ENCODE measurements at regions not wholly inside any gene's neighbourhood (a gene's known extent, or its start where the extent isn't known, plus 50 kb on each side); places are given as distances from the start of the nearest gene placed in this dataset.

DNA sequence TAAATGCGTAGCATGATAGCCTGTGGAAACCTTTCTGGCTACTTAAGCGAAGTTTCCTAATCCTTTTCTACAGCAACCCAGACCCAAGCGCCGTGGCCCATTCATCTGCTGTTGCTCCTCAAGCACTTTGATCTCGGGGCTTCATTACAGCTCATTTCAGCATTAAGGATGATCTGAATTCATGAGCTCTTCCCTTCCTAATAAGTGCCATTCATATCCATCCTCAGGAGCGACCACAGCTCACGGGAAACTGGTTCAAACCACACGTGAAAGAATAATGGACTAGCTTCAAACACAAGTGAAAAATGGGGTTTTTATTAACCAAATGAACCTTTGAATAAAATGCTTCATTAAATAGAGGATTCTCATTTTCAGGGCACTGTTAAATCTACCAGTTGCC, 202.6 kb upstream of the LEF1 start:
- intact Hi-C loops (cut with micrococcal nuclease), result no loop called here
- Histone ChIP-seq H3K9ac (ENCODE audit: low read length) (no peak overlapping the region), H3K27me3 (replicated peaks in 1 of 4; ENCODE audit: control extremely low read depth in 1 of 4, control insufficient read depth in 3 of 4, insufficient read depth in 4 of 4, low read length in 3 of 4) (no peaks in the 10 kb centered on the region), H3K36me3 (replicated peaks in 1 of 2; ENCODE audit: control extremely low read depth in 1 of 2, control insufficient read depth in 1 of 2, extremely low read depth in 1 of 2, insufficient read depth in 2 of 2, low read length in 1 of 2) (no peaks in the 10 kb centered on the region), H3K4me3 (ENCODE audit: control extremely low read depth in 1 of 5, extremely low read depth in 1 of 5, insufficient read depth in 1 of 5, low read depth in 2 of 5, low read length in 4 of 5) (no peak overlapping the region), H3K79me2 (ENCODE audit: control insufficient read depth, insufficient read depth, low read length) (no peaks in the 10 kb centered on the region), H4K20me1 (ENCODE audit: control insufficient read depth, insufficient read depth, low read length, poor library complexity, severe bottlenecking) (no peaks in the 10 kb centered on the region), H3K27ac (ENCODE audit: low read length in 2 of 2) (no peak overlapping the region), H3K9me3 (ENCODE audit: control extremely low read depth in 1 of 3, control insufficient read depth in 2 of 3, insufficient read depth in 1 of 3, low read length in 2 of 3) (no peaks in the 10 kb centered on the region), H3K4me2 (replicated peaks; ENCODE audit: low read depth, low read length, poor library complexity, severe bottlenecking) (no peak overlapping the region), H2AFZ (ENCODE audit: insufficient read depth, low read depth, low read length, poor library complexity, severe bottlenecking) (no peak overlapping the region), H3K4me1 (ENCODE audit: control insufficient read depth in 2 of 2, insufficient read depth in 2 of 2, low read length in 2 of 2) (no peaks in the 10 kb centered on the region)
- H3K9me3 Mint-ChIP-seq (ENCODE audit: insufficient read depth), result no peaks in the 10 kb centered on the region
- ChIA-PET POLR2A (no interaction called here), CTCF (no interaction called here)
- TF ChIP-seq CTCF (IDR thresholded peaks at IDR 0.05) (no peak), EZH2 (IDR thresholded peaks at IDR 0.05; ENCODE audit: borderline replicate concordance, insufficient read depth, low read depth, low read length, poor library complexity, severe bottlenecking) (no peak)
- ATAC-seq (ENCODE audit: low read depth) (no peak), DNase-seq (no peak)
- no peaks in the 10 kb centered on the region for H3K4me1 Mint-ChIP-seq
- H3K27ac Mint-ChIP-seq, result no peak overlapping the region
- 89% methylated on average over 5 of the region's 8 CpGs for WGBS (ENCODE audit: insufficient coverage)
- H3K27me3 Mint-ChIP-seq, result peaks cover 34% of the 10 kb centered on the region
- no peak overlapping the region for H3K4me3 Mint-ChIP-seq

- H3K27ac Mint-ChIP-seq, result no peak overlapping the region
Measured at GRCh38 chr4:108370291-108371141, 201.8 kb upstream of the LEF1 start.

More at GRCh38 chr4:108370291-108371141, 201.8 kb upstream of the LEF1 start:
- Histone ChIP-seq H3K4me2 (replicated peaks; ENCODE audit: low read depth, low read length, poor library complexity, severe bottlenecking) (no peak overlapping the region), H3K9me3 (ENCODE audit: control extremely low read depth in 1 of 3, control insufficient read depth in 2 of 3, insufficient read depth in 1 of 3, low read length in 2 of 3) (no peaks in the 10 kb centered on the region), H3K36me3 (replicated peaks in 1 of 2; ENCODE audit: control extremely low read depth in 1 of 2, control insufficient read depth in 1 of 2, extremely low read depth in 1 of 2, insufficient read depth in 2 of 2, low read length in 1 of 2) (no peaks in the 10 kb centered on the region), H3K9ac (ENCODE audit: low read length) (no peak overlapping the region), H3K4me1 (ENCODE audit: control insufficient read depth in 2 of 2, insufficient read depth in 2 of 2, low read length in 2 of 2) (no peaks in the 10 kb centered on the region), H4K20me1 (ENCODE audit: control insufficient read depth, insufficient read depth, low read length, poor library complexity, severe bottlenecking) (no peaks in the 10 kb centered on the region), H3K27me3 (replicated peaks in 1 of 4; ENCODE audit: control extremely low read depth in 1 of 4, control insufficient read depth in 3 of 4, insufficient read depth in 4 of 4, low read length in 3 of 4) (no peaks in the 10 kb centered on the region), H3K27ac (ENCODE audit: low read length in 2 of 2) (no peak overlapping the region), H3K79me2 (ENCODE audit: control insufficient read depth, insufficient read depth, low read length) (no peaks in the 10 kb centered on the region), H3K4me3 (ENCODE audit: control extremely low read depth in 1 of 5, extremely low read depth in 1 of 5, insufficient read depth in 1 of 5, low read depth in 2 of 5, low read length in 4 of 5) (no peak overlapping the region), H2AFZ (ENCODE audit: insufficient read depth, low read depth, low read length, poor library complexity, severe bottlenecking) (no peak overlapping the region)
- no peak for DNase-seq
- ATAC-seq (ENCODE audit: low read depth), result no peak
- ChIA-PET CTCF (no interaction called here), POLR2A (no interaction called here)
- intact Hi-C loops (cut with micrococcal nuclease), result no loop called here
- no peak for TF ChIP-seq CTCF (IDR thresholded peaks at IDR 0.05)
- TF ChIP-seq EZH2 (IDR thresholded peaks at IDR 0.05; ENCODE audit: borderline replicate concordance, insufficient read depth, low read depth, low read length, poor library complexity, severe bottlenecking), result no peak
- WGBS (ENCODE audit: insufficient coverage), result 74% methylated on average over 14 of the region's 21 CpGs
- Mint-ChIP-seq H3K4me1 (no peaks in the 10 kb centered on the region), H3K27me3 (peaks cover 30% of the 10 kb centered on the region), H3K9me3 (ENCODE audit: insufficient read depth) (no peaks in the 10 kb centered on the region), H3K4me3 (no peak overlapping the region)

Measured in B cell (primary cell).